OCI-LY3 (cell line): ENCODE measurements at regions not wholly inside any gene's neighbourhood (a gene's known extent, or its start where the extent isn't known, plus 50 kb on each side); places are given as distances from the start of the nearest gene placed in this dataset.

Experiments
- H2AFZ ChIP-seq: fragments of 200-600, 300-600 bp; shearing (Covaris generic); 2 replicates; pipeline ENCODE4 v1.6.0; 2014; ENCODE audit warnings: antibody characterized with exemption, low read depth, low read length
- H3K27ac ChIP-seq: fragments of 200-600, 300-600 bp; sonication (generic); 2 replicates; pipeline ENCODE4 v1.5.1; 2014; ENCODE audit warnings: mild to moderate bottlenecking, low read length, moderate library complexity, mixed read lengths
- H3K27me3 ChIP-seq: fragments of 200-600, 300-600 bp; sonication (generic); 2 replicates; pipeline ENCODE4 v1.6.1; 2014; ENCODE audit warnings: low read depth, low read length, mixed read lengths
- H3K36me3 ChIP-seq: fragments of 200-600, 300-600 bp; sonication (generic); replicated peaks from 2 replicates; pipeline ENCODE3; 2014; ENCODE audit warnings: low read depth, low read length, mixed read lengths
- H3K4me1 ChIP-seq: fragments of 300-600, 200-600 bp; sonication (generic); 2 replicates; pipeline ENCODE4 v1.6.1; 2014; ENCODE audit warnings: low read length, mixed read lengths
- H3K4me2 ChIP-seq: fragments of 200-600, 300-600 bp; sonication (generic); 2 replicates; pipeline ENCODE4 v1.6.1; 2014; ENCODE audit warnings: low read length, mixed read lengths
- H3K4me3 ChIP-seq: fragments of 300-600, 200-600 bp; sonication (generic); 2 replicates; pipeline ENCODE4 v1.5.1; 2014; ENCODE audit warnings: antibody characterized with exemption, mild to moderate bottlenecking, low read length, moderate library complexity
- H3K79me2 ChIP-seq: fragments of 300-600, 200-600 bp; shearing (Covaris generic); 2 replicates; pipeline ENCODE4 v1.6.1; 2014; ENCODE audit warnings: mild to moderate bottlenecking, low read length, mixed read lengths
- H3K9ac ChIP-seq: fragments of 300-600, 200-600 bp; shearing (Covaris generic); 2 replicates; pipeline ENCODE4 v1.6.0; 2014; ENCODE audit warnings: mild to moderate bottlenecking, low read length, moderate library complexity
- H3K9me3 ChIP-seq: fragments of 200-600, 300-600 bp; shearing (Covaris generic); 2 replicates; pipeline ENCODE4 v1.6.1; 2014; ENCODE audit warnings: low read length, mixed read lengths; ENCODE audit not compliant: insufficient read depth
- H4K20me1 ChIP-seq: fragments of 200-600, 300-600 bp; sonication (generic); 2 replicates; pipeline ENCODE4 v1.6.1; 2016; ENCODE audit warnings: low read length, mixed read lengths; ENCODE audit not compliant: insufficient read depth
- CTCF ChIP-seq: fragments of 200-600, 300-600 bp; sonication (generic); IDR thresholded peaks from 2 replicates; pipeline ENCODE4 v1.5.1; 2014; ENCODE audit warnings: antibody characterized with exemption, low read length, low read depth
- EZH2phosphoT487 ChIP-seq: fragments of 200-600 bp; shearing (Covaris generic); IDR thresholded peaks from 2 replicates; pipeline ENCODE4 v1.6.1; 2018; ENCODE audit warnings: antibody characterized with exemption, mixed run types, low read depth

- H3K9me3 ChIP-seq, result no peaks in the 10 kb centered on the region
- H4K20me1 ChIP-seq, result no peaks in the 10 kb centered on the region
- peak overlapping the region; percentile 24; the same call in 1 of the 2 replicates for H2AFZ ChIP-seq
- no peaks in the 10 kb centered on the region for H3K79me2 ChIP-seq
- no peaks in the 10 kb centered on the region for H3K27me3 ChIP-seq
- no peak overlapping the region for H3K9ac ChIP-seq
- H3K4me3 ChIP-seq, result no peak overlapping the region
- no peaks in the 10 kb centered on the region for H3K36me3 ChIP-seq
- no peaks in the 10 kb centered on the region for H3K4me1 ChIP-seq
- no peak overlapping the region for H3K27ac ChIP-seq
- TF ChIP-seq EZH2phosphoT487 (no peak), CTCF (no peak)
- H3K4me2 ChIP-seq, result no peak overlapping the region
Observed at GRCh38 chr13:106700007-106700406, 132.1 kb upstream of the ARGLU1 start.

- H3K36me3 ChIP-seq, result no peaks in the 10 kb centered on the region
- no peaks in the 10 kb centered on the region for H3K4me1 ChIP-seq
- no peak overlapping the region for H3K4me2 ChIP-seq
- no peak overlapping the region for H2AFZ ChIP-seq
- H3K27ac ChIP-seq, result no peak overlapping the region
- no peak overlapping the region for H3K4me3 ChIP-seq
- H3K79me2 ChIP-seq, result no peaks in the 10 kb centered on the region
- no peaks in the 10 kb centered on the region for H3K27me3 ChIP-seq
- H3K9ac ChIP-seq, result no peak overlapping the region
- H3K9me3 ChIP-seq, result no peaks in the 10 kb centered on the region
- TF ChIP-seq EZH2phosphoT487 (no peak), CTCF (no peak)
- no peaks in the 10 kb centered on the region for H4K20me1 ChIP-seq
Observed at GRCh38 chr13:106699311-106699710, 131.4 kb upstream of the ARGLU1 start.

- H4K20me1 ChIP-seq, result no peaks in the 10 kb centered on the region
- TF ChIP-seq CTCF, result no peak
- no peak for TF ChIP-seq EZH2phosphoT487
- no peak overlapping the region for H3K4me3 ChIP-seq
- no peaks in the 10 kb centered on the region for H3K79me2 ChIP-seq
- no peak overlapping the region for H3K4me2 ChIP-seq
- no peak overlapping the region for H3K9ac ChIP-seq
- H3K27me3 ChIP-seq, result 0 out of 2 replicates have a peak, but pooled peaks cover under 1% of the 10 kb centered on the region
- H3K4me1 ChIP-seq, result no peaks in the 10 kb centered on the region
- no peak overlapping the region for H2AFZ ChIP-seq
- H3K9me3 ChIP-seq, result no peaks in the 10 kb centered on the region
- no peak overlapping the region for H3K27ac ChIP-seq
- H3K36me3 ChIP-seq, result no peaks in the 10 kb centered on the region
Observed at GRCh38 chr13:106696719-106697118, 128.8 kb upstream of the ARGLU1 start.

- no peaks in the 10 kb centered on the region for H4K20me1 ChIP-seq
- H3K4me1 ChIP-seq, result no peaks in the 10 kb centered on the region
- no peak overlapping the region for H3K27ac ChIP-seq
- no peak overlapping the region for H3K4me2 ChIP-seq
- no peak overlapping the region for H2AFZ ChIP-seq
- H3K79me2 ChIP-seq, result no peaks in the 10 kb centered on the region
- no peaks in the 10 kb centered on the region for H3K36me3 ChIP-seq
- H3K9ac ChIP-seq, result no peak overlapping the region
- H3K27me3 ChIP-seq, result 0 out of 2 replicates have a peak, but pooled peaks cover 4% of the 10 kb centered on the region
- TF ChIP-seq CTCF (no peak), EZH2phosphoT487 (no peak)
- no peaks in the 10 kb centered on the region for H3K9me3 ChIP-seq
- H3K4me3 ChIP-seq, result no peak overlapping the region
Observed at GRCh38 chr13:106696140-106696539, 128.2 kb upstream of the ARGLU1 start.
